H4 (cell line): ENCODE measurements at regions not wholly inside any gene's neighbourhood (a gene's known extent, or its start where the extent isn't known, plus 50 kb on each side); places are given as distances from the start of the nearest gene placed in this dataset.
"Not testable (repeated sequence)": the region's sequence is repeated elsewhere in the genome, so short reads cannot be mapped to it uniquely, and the experiment has no call there.

Experiments
- DNase-seq: peaks from one replicate; pipeline ENCODE4 v3.0.0-alpha.2; 2015; ENCODE audit warnings: low spot score

DNA sequence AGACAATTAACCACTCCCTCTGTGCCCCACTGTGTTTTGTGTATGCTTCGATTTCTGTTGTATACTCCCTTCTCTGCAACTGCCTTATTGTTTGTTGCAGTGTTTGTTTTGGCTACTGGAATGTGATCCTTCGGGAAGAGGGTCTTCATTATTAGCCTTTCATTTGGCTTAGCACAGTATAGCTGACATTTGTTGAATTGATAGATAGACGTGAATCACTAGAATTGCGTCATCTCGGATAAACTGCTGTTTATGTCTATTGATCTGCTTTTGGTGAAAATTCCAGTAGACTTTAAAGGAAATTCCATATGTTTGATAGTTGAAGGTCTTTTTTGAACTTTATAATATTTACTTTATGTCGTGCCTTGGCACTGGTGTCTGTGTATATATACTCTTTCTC lies 189.9 kb upstream of the EYA4 start:
- no peak for DNase-seq

GRCh38 chr6:133052465-133052864 lies 188.7 kb upstream of the EYA4 start:
- no peak for DNase-seq

- DNase-seq = no peak
Measured at GRCh38 chr6:133055441-133055966, 185.7 kb upstream of the EYA4 start.

DNA sequence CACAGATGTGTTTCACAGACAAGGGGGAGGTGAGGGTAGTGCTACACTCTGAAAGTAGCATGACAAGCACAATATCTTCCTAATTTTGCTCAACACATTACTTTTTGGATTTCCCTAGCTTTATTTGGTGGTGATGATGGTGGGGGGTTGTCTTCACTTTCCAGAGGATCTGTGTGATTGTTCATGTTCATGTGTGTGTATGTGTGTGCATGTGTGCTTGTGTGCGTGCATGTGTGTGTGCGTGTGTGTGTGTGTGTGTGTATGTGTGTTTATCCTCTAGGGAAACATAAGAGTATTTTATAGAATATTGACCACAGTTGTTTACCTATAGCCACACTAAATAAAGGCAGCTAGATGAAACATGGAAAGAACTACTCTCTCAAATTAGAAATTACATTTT lies 183.8 kb upstream of the EYA4 start:
- no peak for DNase-seq

GRCh38 chr6:133062077-133062476 lies 179.1 kb upstream of the EYA4 start:
- peak; percentile 13 for DNase-seq

DNA sequence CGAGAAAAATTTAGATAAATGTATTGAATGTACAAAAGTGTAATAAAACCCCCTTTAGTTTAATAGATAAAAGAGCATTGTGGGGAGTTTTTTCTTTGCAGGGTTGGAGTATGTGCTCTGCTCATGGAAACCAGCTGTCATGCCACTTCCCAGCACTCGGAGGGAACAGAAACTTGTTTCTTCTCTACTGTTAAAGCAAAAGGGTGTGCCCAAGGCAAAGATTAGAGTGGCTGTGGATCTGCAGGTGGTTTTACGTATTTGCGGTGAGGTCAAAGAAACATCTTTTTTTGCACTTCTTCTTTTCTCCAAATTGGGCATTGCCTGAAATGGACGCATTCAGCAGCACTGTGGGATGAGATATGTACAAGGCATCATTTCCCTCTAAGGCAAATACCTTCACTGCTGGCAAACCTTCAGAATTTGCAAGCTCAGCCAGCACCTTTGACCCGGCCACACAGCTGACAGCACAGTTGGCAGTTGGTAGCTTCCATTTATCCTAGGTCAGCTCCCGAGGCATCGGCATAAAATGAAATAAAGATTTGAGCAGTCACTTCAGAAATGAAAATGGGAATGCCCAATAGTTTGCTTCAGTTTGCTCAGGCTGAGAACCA lies 178.4 kb upstream of the EYA4 start:
- no peak for DNase-seq

DNA sequence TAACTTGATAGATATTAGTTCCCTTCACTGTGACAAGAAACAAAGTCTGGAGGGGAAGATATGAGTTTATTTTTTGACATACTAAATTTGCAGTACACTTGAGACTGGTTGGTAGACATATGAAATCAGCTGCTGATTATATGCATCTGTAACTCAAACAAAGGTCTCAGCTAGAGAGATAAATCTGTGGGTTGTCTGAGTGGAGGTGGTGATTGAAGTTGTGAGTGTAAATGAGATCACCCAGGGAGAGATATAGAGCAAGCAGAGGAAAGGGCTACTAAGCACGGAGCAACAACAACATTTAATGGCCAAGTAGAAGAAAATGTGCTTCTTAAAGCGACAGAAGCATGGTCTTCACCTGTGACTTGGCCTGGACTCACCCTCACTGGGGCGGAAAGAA lies 173.2 kb upstream of the EYA4 start:
- no peak for DNase-seq

DNA sequence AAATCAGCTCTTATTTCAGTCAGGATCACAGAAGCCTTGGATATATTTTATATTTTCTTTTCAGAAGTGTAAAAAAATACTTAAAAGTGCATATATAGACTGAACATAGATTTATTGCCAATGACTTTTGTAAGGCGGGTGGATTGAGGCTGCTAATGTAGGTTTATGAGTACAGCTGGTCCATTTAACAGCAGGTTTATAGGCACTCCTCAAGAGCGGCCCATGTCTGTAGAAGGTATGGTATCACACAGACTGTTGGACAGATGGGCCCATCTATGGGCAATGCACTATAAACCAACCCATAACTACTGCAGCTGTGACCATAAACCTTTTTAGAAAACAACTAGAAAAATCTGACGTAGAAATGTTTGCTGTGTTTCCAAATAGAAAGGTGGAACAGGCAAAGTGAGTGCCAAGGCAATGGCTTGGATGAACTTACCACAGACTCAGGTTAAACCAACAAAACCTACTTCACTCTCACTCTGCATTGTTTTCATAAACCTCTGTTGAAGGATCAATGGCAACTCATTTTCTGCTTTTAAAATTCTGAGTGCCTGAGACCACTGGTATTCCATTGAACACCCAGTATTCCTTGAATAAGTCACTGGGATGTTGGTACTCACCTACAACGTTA lies 170.6 kb upstream of the EYA4 start:
- no peak for DNase-seq

DNA sequence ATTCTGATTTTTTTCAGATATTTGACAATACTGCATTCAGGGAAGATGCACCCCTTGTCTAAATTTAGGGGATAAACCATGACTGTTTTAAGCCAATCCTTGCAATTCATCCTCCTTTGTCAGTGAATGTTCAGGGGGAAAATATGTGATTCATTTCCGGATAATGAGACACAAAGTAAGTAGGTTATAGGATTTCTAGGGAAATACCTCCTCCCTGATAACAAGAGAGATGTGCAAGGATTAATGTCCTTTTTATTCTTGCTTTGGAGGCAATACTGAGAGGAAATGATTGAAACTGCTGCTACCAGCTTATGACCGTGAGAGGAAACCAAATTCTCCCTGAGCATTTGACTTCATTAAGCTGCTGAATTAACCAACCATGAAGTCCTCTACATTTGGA lies 161.3 kb upstream of the EYA4 start:
- no peak for DNase-seq

DNA sequence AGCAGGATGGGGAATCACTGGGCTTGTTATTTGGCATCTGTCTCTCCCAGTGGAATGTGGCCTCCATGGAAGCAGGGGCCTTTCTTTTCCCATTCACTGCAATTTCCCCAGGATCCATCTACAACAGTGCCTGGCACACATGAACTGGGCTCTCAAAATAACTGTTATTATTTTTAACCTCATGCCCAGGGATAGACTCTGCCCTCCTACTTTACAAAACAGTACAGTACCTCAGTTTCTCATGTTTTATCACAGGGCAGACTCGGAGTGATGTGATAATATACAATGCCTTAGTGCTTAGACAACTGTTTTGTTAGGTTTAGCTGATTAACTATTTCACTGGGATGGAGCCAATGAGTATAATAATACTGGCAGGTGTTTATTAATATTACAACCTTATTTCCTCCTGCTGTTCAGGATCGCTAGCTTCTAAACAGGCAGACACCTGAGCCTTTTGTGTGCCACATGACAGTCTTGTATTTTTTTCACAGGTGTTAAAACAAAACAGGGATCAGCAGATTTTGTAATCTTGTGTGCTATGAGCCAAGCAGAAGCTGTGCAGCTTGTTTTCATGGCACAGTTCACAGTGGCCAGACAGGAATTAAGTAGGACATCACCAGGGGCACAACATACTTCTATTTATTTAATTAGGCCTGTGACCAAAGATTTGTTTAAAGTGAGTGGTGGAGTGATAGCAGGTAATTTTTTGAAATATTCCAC lies 157.7 kb upstream of the EYA4 start:
- DNase-seq = no peak

DNA sequence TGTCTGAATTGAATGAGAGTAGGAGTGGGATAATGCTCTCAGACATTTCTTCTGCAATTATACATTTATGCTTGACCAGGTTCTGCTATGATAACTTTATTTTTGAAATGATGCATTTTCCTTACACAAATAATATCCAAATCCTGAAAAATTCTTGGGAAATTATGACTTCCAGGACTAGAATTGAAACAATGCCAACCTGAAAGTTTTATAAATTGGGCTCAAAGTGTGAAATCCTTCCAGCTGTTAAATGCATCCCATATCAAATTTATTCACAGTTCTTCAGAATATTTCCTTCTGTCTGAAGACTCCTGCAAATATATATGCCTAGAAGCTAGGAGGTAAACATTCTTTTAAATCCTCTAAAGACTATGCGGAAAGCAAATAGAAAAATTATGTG lies 155.7 kb upstream of the EYA4 start:
- DNase-seq = no peak

- DNase-seq = no peak
Measured at GRCh38 chr6:133085896-133086295, 155.3 kb upstream of the EYA4 start.

- no peak for DNase-seq
Measured at GRCh38 chr6:133088931-133089695, 152.0 kb upstream of the EYA4 start.

GRCh38 chr6:133092199-133092598 lies 149.0 kb upstream of the EYA4 start:
- DNase-seq = no peak

GRCh38 chr6:133092771-133093170 lies 148.4 kb upstream of the EYA4 start:
- no peak for DNase-seq

DNA sequence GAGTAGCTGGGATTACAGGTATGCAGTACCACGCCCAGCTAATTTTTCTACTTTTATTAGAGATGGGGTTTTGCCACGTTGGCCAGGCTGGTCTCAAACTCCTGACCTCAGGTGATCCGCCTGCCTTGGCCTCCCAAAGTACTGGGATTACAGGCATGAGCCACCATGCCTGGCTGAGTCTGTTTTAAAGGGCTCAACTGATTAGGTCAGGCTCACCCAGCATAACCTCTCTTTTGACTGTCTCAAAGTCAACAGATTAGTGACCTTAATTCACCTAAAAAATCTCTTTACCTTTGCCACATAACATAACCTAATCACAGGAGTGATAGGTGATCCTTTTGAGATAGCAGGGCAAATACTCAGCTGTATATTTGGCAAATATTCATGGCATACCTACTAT lies 147.9 kb upstream of the EYA4 start:
- not testable (repeated sequence) for DNase-seq

DNA sequence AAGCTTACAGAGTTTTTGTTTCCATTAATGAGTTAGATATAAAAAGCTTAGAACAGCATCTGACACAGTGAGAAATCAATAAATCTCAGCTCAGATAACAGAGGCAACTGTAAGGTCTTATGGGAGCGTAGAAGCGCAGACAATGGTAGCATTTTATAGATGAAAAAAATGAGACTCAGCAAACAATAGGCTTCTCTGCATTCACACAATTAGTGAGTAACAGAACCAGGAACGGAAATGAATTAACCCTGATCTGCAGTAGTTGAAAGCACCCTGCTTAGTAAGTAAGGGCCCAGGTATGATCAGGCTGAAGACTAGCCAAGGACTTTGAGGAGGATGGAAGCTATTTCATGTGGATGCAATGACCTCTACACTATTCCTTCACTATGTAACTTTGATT lies 147.2 kb upstream of the EYA4 start:
- no peak for DNase-seq

DNA sequence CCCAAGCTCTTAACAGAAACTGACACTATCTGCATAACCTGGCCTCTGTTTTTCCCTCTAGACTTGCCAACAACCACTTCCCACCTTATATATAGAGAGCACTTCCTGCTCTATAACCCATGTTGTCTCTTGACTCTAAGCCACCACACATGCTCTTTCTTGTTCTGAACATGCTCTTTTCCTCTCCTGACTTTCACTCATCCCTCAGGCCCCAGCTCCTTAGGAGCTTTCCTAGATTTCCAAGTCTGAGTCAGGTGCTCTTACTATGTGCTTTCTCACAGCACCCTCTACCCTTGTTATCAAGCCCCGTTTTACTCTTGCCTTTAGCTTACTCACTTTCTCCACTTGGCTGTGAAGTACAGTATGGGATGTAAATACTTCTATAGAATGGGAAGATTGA lies 143.9 kb upstream of the EYA4 start:
- no peak for DNase-seq

- DNase-seq = peak; percentile 90
Measured at GRCh38 chr6:133099573-133099972, 141.6 kb upstream of the EYA4 start.

- no peak for DNase-seq
Measured at GRCh38 chr6:133100865-133101264, 140.3 kb upstream of the EYA4 start.

GRCh38 chr6:133101790-133102189 lies 139.4 kb upstream of the EYA4 start:
- no peak for DNase-seq

DNA sequence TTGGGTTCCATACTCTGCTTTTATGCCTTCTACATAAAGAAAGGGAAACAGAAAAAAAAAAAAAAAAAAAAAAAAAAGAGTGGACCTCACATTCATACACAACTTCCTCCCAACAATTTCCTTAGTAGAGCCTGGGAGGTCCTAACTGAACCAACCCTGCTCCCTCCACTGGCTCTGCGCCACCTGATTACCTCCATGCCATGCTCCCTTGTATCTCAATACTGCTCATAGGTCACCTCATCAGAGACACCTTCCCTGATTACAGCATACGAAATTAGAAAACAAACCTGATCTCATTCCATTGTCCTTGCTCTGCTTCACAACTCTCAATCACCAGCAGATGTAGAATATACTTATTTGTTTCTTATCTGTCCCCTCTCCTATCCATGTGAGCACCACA lies 134.2 kb upstream of the EYA4 start:
- DNase-seq = no peak
